ENCODE measurements at regions not wholly inside any gene's neighbourhood (a gene's known extent, or its start where the extent isn't known, plus 50 kb on each side); places are given as distances from the start of the nearest gene placed in this dataset.
"Not testable (repeated sequence)": the region's sequence is repeated elsewhere in the genome, so short reads cannot be mapped to it uniquely, and the experiment has no call there.

GRCh38 chr15:24202297-24202696 lies 473.3 kb upstream of the NPAP1 start:
- not testable (repeated sequence) for DNase-seq

GRCh38 chr15:24211742-24212476 lies 463.7 kb upstream of the NPAP1 start:
- not testable (repeated sequence) for DNase-seq

- no peak for DNase-seq
Measured at GRCh38 chr15:24223739-24224138, 451.8 kb upstream of the NPAP1 start.

DNA sequence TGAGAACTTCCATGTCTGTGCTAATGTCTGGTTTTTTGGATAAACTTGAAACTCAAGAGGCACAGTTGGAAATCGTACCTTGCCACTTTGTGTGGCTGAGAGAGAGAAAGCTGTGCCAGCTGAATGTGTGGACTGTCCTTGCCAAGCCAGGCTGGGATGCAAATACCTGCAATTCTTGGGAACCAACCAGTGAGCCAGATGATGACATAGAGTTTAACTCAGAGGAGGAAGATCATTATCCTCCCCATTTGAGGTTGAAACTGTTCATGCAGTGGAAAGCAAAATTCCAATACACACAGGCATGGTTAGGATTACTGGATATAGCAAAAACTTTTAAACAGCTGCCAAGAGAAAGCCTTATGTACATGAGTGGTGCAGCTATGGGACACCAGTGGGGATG lies 451.4 kb upstream of the NPAP1 start:
- no peak for DNase-seq

GRCh38 chr15:24228922-24229321 lies 446.7 kb upstream of the NPAP1 start:
- DNase-seq = not testable (repeated sequence)

DNA sequence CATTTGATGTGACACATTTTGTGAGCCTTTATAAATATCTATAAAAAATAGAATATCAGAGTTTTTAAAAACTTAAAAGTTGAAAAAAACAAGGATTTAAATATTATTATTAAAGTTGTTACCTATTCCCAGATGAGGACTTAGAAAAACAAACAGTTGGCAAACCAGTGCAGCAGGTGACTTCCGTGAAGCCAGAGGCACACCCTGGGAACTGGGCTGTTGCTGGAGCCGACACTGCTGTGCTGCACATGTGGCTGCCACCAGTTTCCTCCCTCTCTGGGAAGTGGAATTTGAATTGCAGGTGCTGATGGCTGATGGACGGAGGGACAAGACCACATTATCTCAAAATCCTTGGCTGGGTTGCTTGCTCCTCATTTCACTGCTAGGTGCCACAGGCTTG lies 442.4 kb upstream of the NPAP1 start:
- DNase-seq = not testable (repeated sequence)

GRCh38 chr15:24240580-24240979 lies 435.0 kb upstream of the NPAP1 start:
- not testable (repeated sequence) for DNase-seq

- not testable (repeated sequence) for DNase-seq
Measured at GRCh38 chr15:24259106-24259505, 416.5 kb upstream of the NPAP1 start.

GRCh38 chr15:24260407-24260806 lies 415.2 kb upstream of the NPAP1 start:
- DNase-seq = not testable (repeated sequence)

DNA sequence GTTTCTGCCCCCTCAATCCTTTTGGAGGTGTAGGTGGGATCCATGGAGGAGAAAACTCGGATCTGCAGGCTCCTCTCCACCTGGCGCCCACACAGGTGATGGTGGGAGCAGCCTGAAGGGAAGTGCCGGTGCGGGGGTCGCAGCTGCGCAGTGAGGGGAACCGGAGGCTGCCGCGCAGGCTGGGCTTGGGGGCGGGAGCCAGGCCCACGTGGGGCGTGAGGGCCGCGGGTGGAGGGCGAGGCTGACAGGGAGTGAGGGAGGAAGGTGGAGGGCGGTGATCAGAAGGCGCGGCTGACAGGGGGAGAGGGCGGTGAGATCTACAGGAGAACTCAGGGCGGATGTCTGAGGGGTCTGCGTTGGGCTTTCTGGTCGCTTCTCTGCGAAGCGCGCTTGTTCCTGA lies 414.7 kb upstream of the NPAP1 start:
- not testable (repeated sequence) for DNase-seq

GRCh38 chr15:24268536-24269165 lies 406.9 kb upstream of the NPAP1 start:
- not testable (repeated sequence) for DNase-seq

- DNase-seq = no peak
Measured at GRCh38 chr15:24269166-24269571, 406.4 kb upstream of the NPAP1 start.

- no peak for DNase-seq
Measured at GRCh38 chr15:24269923-24270322, 405.7 kb upstream of the NPAP1 start.

DNA sequence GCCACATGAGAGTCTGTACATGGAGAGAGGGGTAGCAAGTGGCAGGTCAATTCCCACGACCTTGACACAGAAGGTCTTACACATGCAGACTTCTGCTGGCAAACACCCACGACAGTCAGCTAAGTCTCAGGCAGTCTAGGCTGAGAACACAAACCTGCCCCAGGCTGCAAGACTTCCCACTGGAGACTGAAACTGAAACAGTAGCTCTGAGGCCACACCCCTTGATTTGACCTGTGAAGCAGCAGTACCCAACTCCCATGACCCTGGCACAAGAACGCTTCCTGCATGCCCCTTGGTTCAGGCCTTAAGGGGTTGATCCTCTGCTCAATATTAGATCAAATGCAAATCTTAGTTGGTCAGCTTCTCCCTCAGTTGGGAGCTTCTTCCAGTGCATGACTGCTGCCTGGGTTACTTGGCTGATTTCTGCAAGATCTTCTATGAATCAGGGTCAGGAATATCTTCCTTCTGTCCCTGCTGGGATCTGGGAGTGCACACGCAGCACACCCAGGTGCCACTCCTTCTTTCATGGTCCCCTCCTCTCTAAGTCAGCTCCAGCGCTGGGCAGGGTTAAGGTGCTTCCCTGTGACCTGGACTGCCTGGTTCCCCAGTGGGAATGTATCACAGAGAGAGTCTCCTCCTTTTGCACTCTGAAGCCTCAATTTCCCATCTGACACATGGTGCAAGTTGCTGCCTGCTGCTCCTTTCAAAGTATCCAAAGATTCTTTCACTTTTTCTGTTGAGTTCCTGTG lies 403.9 kb upstream of the NPAP1 start:
- not testable (repeated sequence) for DNase-seq

- DNase-seq = no peak
Measured at GRCh38 chr15:24292837-24293236, 382.7 kb upstream of the NPAP1 start.

DNA sequence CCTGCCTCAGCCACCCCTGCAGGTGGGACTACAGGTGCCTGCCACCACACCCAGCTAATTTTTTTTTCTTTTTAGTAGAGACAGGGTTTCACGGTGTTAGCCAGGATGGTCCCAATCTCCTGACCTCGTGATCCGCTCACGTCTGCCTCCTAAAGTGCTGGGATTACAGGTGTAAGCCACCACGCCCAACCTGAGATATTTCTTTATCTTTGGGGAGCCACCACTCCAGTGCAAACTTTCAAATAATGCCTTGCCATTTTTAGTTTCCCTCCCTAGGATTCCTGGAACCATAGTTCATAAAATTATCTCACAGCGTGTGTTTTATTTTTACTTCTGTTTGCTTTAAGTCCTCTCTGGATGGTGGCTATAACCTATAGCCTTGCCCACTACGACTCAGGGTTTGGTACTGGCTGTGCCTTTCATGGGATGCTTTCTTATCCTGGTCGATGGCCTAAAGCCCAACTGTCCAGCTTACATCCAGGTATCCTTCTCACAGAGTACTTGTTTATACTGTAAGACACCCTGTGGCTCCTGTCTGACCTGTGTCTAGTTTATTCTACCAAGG lies 374.7 kb upstream of the NPAP1 start:
- DNase-seq = not testable (repeated sequence)

- not testable (repeated sequence) for DNase-seq
Measured at GRCh38 chr15:24301999-24302398, 373.6 kb upstream of the NPAP1 start.

DNA sequence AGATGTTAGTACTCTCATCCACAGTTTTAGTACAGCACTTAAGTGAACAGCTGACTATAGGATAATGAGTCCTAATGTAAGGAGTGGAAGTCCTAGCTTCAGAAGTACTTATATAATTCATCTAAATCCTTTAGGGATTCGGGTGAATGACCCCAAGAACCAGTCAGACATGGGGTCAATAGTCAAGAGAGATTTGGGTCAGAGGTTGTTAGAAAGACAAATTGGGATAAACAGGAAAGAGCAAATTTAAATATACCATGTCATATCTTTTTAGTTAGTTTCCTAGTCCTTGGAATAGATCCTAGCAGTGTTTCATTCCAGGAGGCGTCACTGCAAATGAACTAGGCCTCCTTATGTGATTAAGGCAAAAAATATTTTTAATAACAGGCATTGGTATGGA lies 370.8 kb upstream of the NPAP1 start:
- not testable (repeated sequence) for DNase-seq

- DNase-seq = not testable (repeated sequence)
Measured at GRCh38 chr15:24305643-24306042, 369.9 kb upstream of the NPAP1 start.

DNA sequence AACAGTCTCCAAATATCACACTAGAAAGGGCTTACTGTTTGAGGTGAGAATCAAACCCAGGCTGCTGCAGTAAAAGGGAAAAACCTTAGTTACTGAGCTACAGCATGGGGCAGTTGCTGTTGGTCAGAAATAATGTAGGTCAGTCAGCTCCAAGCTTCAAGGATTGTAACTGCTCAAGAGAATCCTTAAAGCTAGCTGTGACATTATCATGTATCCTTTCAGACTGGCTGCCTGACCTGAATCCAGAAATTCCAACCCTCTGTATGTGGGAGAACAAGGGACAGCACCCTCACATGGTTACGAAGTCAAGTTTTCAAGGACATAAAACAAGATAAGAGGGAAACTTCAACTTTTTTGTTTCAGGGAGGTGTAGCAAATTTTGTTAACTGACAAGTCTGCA lies 365.9 kb upstream of the NPAP1 start:
- not testable (repeated sequence) for DNase-seq

GRCh38 chr15:24311692-24312091 lies 363.9 kb upstream of the NPAP1 start:
- not testable (repeated sequence) for DNase-seq

DNA sequence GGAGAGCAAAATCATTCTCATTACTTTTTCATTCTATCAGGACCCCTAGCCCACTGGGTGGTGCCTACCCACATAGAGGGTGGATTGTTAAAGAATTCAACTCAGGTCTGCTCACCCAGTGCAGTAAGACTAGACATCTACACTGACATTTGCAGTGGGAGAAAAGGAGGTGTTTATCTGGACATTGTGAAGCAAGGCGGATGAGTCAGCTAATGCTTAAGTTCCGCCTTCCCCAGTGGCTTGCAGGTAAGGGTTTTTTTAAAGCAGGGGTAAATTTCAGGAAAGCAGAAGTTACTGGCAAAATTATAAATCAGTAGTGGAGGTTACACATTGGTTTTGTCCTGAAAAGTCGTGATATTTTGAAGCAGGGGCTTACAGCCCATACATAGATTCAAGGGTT lies 359.2 kb upstream of the NPAP1 start:
- DNase-seq = not testable (repeated sequence)

- DNase-seq = no peak
Measured at GRCh38 chr15:24318981-24319380, 356.6 kb upstream of the NPAP1 start.

All from activated CD4-positive, CD25-positive, alpha-beta regulatory T cell treated with anti-CD3 and anti-CD28 coated beads, Interleukin-2, amount 50 U/mL, for 72 hours (primary cell).